ENCODE measurements at regions not wholly inside any gene's neighbourhood (a gene's known extent, or its start where the extent isn't known, plus 50 kb on each side); places are given as distances from the start of the nearest gene placed in this dataset.
"Not testable (repeated sequence)": the region's sequence is repeated elsewhere in the genome, so short reads cannot be mapped to it uniquely, and the experiment has no call there.

GRCh38 chr12:34108967-34109366, 86.7 kb downstream of the ALG10 start:
- Histone ChIP-seq H3K4me1 (no peaks in the 10 kb centered on the region), H3K4me3 (no peak overlapping the region), H3K27ac (no peak overlapping the region), H3K27me3 (peaks cover 0 to 7% of the 10 kb centered on the region in 2 donors), H3K9me3 (no peaks in the 10 kb centered on the region), H3K36me3 (no peaks in the 10 kb centered on the region)
- TF ChIP-seq CTCF (IDR thresholded peaks at IDR 0.05), result no peak
- DNase-seq (ENCODE audit: low spot score), result no peak

GRCh38 chr12:34109390-34109789, 87.1 kb downstream of the ALG10 start:
- no peak for TF ChIP-seq CTCF (IDR thresholded peaks at IDR 0.05)
- peaks cover 0 to 7% of the 10 kb centered on the region in 2 donors for H3K27me3 ChIP-seq

GRCh38 chr12:34109909-34110531, 87.7 kb downstream of the ALG10 start:
- H3K4me1 ChIP-seq, result not testable (repeated sequence)

More at GRCh38 chr12:34109390-34109789, 87.1 kb downstream of the ALG10 start:
- H3K4me3 ChIP-seq, result no peak overlapping the region
- no peaks in the 10 kb centered on the region for H3K36me3 ChIP-seq
- no peak for DNase-seq (ENCODE audit: low spot score)
- no peaks in the 10 kb centered on the region for H3K4me1 ChIP-seq
- H3K27ac ChIP-seq, result no peak overlapping the region
- H3K9me3 ChIP-seq, result no peaks in the 10 kb centered on the region

GRCh38 chr12:34119366-34119765, 97.1 kb downstream of the ALG10 start:
- no peak overlapping the region for H3K4me3 ChIP-seq
- H3K27me3 ChIP-seq, result no peaks in the 10 kb centered on the region
- H3K9me3 ChIP-seq, result no peaks in the 10 kb centered on the region
- no peak for TF ChIP-seq CTCF (IDR thresholded peaks at IDR 0.05)
- H3K4me1 ChIP-seq, result no peaks in the 10 kb centered on the region
- H3K36me3 ChIP-seq, result no peaks in the 10 kb centered on the region
- H3K27ac ChIP-seq, result no peak overlapping the region
- DNase-seq (ENCODE audit: low spot score), result no peak

More at GRCh38 chr12:34109909-34110531, 87.7 kb downstream of the ALG10 start:
- not testable (repeated sequence) for H3K9me3 ChIP-seq; H3K4me3 ChIP-seq; DNase-seq (ENCODE audit: low spot score); H3K36me3 ChIP-seq; H3K27me3 ChIP-seq; H3K27ac ChIP-seq

GRCh38 chr12:34121360-34121759, 99.1 kb downstream of the ALG10 start:
- DNase-seq (ENCODE audit: low spot score), result no peak
- Histone ChIP-seq H3K27me3 (no peaks in the 10 kb centered on the region), H3K27ac (no peak overlapping the region), H3K4me3 (no peak overlapping the region), H3K9me3 (no peaks in the 10 kb centered on the region), H3K4me1 (no peaks in the 10 kb centered on the region), H3K36me3 (no peaks in the 10 kb centered on the region)
- no peak for TF ChIP-seq CTCF (IDR thresholded peaks at IDR 0.05)

- H3K36me3 ChIP-seq; H3K27ac ChIP-seq; H3K9me3 ChIP-seq; H3K4me1 ChIP-seq; H3K4me3 ChIP-seq; H3K27me3 ChIP-seq; DNase-seq (ENCODE audit: low spot score): not testable (repeated sequence)
- TF ChIP-seq CTCF (IDR thresholded peaks at IDR 0.05), result peak; percentile 84 to 91
These were observed 100.8 kb downstream of the ALG10 start for GRCh38 chr12:34123092-34123491.

Measured in right atrium auricular region (tissue), 2 donors.